ENCODE measurements at regions not wholly inside any gene's neighbourhood (a gene's known extent, or its start where the extent isn't known, plus 50 kb on each side); places are given as distances from the start of the nearest gene placed in this dataset.

- TF ChIP-seq CTCF (IDR thresholded peaks at IDR 0.05; ENCODE audit: low read depth, low read length, poor library complexity, severe bottlenecking) (no peak), EZH2phosphoT487 (IDR thresholded peaks at IDR 0.05; ENCODE audit: borderline replicate concordance, low read length) (no peak)
Observed at GRCh38 chr9:13358128-13358527, 78.6 kb upstream of the MPDZ start.

Data from DOHH2 (cell line).